Nephron progenitor cell (in vitro differentiated cells): ENCODE measurements at regions not wholly inside any gene's neighbourhood (a gene's known extent, or its start where the extent isn't known, plus 50 kb on each side); places are given as distances from the start of the nearest gene placed in this dataset.
"Not testable (repeated sequence)": the region's sequence is repeated elsewhere in the genome, so short reads cannot be mapped to it uniquely, and the experiment has no call there.

Source experiments
- DNase-seq: peaks from one replicate; pipeline ENCODE4 v3.0.0; 2021
- H3K27ac Mint-ChIP-seq: 2 replicates; pipeline ENCODE4 v1.8.0; 2021; ENCODE audit warnings: mild to moderate bottlenecking, moderate library complexity, mixed read lengths
- H3K27me3 Mint-ChIP-seq: 2 replicates; pipeline ENCODE4 v1.8.0; 2021; ENCODE audit warnings: mild to moderate bottlenecking, low read depth, mixed read lengths; ENCODE audit not compliant: poor library complexity
- H3K36me3 Mint-ChIP-seq: 2 replicates; pipeline ENCODE4 v1.8.0; 2021; ENCODE audit warnings: low read depth, mixed read lengths
- H3K4me1 Mint-ChIP-seq: 2 replicates; pipeline ENCODE4 v1.8.0; 2021; ENCODE audit warnings: mixed read lengths
- H3K4me3 Mint-ChIP-seq: 2 replicates; pipeline ENCODE4 v1.8.0; 2021; ENCODE audit warnings: mild to moderate bottlenecking, moderate library complexity, mixed read lengths
- H3K9me3 Mint-ChIP-seq: 2 replicates; pipeline ENCODE4 v1.8.0; 2021; ENCODE audit warnings: mild to moderate bottlenecking, moderate library complexity, mixed read lengths
- TF ChIP-seq, protein P1 (sequence below): fragments of 200-600 bp; sonication (generic); IDR thresholded peaks from 2 replicates; pipeline ENCODE4 v1.5.0; 2021; ENCODE audit warnings: antibody characterized with exemption

- no peaks in the 10 kb centered on the region for H3K9me3 Mint-ChIP-seq
- no peak overlapping the region for H3K27ac Mint-ChIP-seq
- H3K4me3 Mint-ChIP-seq = no peak overlapping the region
- TF ChIP-seq, protein P1, sequence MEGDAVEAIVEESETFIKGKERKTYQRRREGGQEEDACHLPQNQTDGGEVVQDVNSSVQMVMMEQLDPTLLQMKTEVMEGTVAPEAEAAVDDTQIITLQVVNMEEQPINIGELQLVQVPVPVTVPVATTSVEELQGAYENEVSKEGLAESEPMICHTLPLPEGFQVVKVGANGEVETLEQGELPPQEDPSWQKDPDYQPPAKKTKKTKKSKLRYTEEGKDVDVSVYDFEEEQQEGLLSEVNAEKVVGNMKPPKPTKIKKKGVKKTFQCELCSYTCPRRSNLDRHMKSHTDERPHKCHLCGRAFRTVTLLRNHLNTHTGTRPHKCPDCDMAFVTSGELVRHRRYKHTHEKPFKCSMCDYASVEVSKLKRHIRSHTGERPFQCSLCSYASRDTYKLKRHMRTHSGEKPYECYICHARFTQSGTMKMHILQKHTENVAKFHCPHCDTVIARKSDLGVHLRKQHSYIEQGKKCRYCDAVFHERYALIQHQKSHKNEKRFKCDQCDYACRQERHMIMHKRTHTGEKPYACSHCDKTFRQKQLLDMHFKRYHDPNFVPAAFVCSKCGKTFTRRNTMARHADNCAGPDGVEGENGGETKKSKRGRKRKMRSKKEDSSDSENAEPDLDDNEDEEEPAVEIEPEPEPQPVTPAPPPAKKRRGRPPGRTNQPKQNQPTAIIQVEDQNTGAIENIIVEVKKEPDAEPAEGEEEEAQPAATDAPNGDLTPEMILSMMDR = no peak
- DNase-seq = no peak
- no peaks in the 10 kb centered on the region for H3K36me3 Mint-ChIP-seq
- peaks cover 10% of the 10 kb centered on the region for H3K4me1 Mint-ChIP-seq
- peaks cover 2% of the 10 kb centered on the region for H3K27me3 Mint-ChIP-seq
These were observed 150.0 kb upstream of the KCTD3 start for GRCh38 chr1:215417122-215417521.

DNA sequence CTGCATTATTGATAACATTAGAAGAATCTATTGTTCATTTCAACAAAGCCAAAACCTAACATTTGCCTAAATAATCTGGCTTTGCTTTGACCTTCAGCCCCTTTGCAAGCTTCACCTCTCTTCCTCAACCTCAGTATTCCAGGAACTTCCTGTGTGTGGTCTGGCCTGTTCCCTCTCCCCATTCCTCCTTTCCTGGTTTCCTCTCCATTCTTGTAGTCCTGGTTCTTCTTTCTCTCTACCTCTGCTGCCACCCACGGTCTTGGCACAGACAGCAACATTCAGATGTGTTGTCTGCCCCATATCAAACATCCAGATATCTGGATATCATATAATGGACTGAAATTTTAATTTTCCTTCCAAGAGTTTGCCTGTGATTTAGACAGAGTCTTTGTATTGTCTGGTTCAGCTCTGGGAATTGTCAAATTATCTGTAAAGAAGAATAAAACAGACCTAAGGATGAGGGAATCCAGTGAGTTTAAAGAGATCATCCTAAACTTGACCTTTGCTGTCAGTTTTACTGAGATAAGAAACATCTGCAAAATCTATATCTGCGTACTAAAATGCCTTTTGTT lies 148.1 kb upstream of the KCTD3 start:
- H3K9me3 Mint-ChIP-seq = no peaks in the 10 kb centered on the region
- no peaks in the 10 kb centered on the region for H3K36me3 Mint-ChIP-seq
- TF ChIP-seq, protein P1 = no peak
- no peak overlapping the region for H3K4me3 Mint-ChIP-seq
- H3K27ac Mint-ChIP-seq = no peak overlapping the region
- no peak for DNase-seq
- H3K4me1 Mint-ChIP-seq = peaks cover 20% of the 10 kb centered on the region
- H3K27me3 Mint-ChIP-seq = peaks cover 3% of the 10 kb centered on the region

- no peak for DNase-seq
- Mint-ChIP-seq H3K27me3 (peaks cover 3% of the 10 kb centered on the region), H3K4me3 (no peak overlapping the region), H3K36me3 (no peaks in the 10 kb centered on the region), H3K9me3 (no peaks in the 10 kb centered on the region), H3K4me1 (peaks cover 20% of the 10 kb centered on the region), H3K27ac (no peak overlapping the region)
- TF ChIP-seq, protein P1 = no peak
These were observed 145.4 kb upstream of the KCTD3 start for GRCh38 chr1:215421744-215422143.

DNA sequence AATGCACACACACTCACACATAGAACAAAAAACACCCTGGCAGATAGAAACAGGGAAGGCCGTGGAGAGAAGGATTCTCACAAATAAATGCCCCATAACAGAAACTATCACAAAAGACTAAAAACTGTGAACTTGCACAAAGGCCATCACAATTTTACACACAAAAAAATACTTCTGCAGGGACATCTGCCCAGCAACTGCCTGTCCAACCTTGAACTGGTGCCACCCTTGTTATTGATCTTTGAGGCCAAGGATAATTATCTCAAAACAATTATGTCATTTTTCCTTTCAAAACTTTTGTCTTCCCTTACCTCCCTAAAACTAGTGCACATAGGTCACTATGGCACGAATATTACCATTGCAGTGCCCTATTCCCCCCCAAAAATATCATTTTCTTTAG lies 143.8 kb upstream of the KCTD3 start:
- Mint-ChIP-seq H3K4me3 (no peak overlapping the region), H3K36me3 (no peaks in the 10 kb centered on the region), H3K4me1 (peaks cover 20% of the 10 kb centered on the region), H3K27me3 (peaks cover 3% of the 10 kb centered on the region), H3K27ac (no peak overlapping the region), H3K9me3 (peaks cover 11% of the 10 kb centered on the region)
- TF ChIP-seq, protein P1 = no peak
- no peak for DNase-seq

DNA sequence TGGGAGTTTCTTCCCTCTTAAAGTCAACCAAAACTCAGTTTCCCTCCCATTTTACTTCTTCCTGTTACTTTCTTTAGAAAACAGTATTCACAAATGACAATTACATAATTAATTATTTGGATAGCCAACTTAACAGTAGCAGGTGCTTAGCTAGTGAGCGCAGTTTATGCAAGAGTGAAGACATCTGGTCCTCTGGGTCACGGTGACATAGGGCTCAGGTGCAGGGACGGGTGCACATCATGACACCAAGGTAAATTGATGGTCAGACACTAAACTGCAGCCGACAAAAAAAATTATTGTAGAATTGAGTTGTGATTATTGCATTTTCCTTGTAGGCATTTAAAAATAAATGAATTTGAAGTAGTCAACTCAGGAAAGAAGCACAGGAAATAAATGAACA lies 142.0 kb upstream of the KCTD3 start:
- Mint-ChIP-seq H3K4me3 (no peak overlapping the region), H3K9me3 (peaks cover 17% of the 10 kb centered on the region), H3K27me3 (peaks cover 9% of the 10 kb centered on the region), H3K36me3 (no peaks in the 10 kb centered on the region), H3K27ac (no peak overlapping the region), H3K4me1 (peaks cover 20% of the 10 kb centered on the region)
- DNase-seq = no peak
- TF ChIP-seq, protein P1 = no peak

DNA sequence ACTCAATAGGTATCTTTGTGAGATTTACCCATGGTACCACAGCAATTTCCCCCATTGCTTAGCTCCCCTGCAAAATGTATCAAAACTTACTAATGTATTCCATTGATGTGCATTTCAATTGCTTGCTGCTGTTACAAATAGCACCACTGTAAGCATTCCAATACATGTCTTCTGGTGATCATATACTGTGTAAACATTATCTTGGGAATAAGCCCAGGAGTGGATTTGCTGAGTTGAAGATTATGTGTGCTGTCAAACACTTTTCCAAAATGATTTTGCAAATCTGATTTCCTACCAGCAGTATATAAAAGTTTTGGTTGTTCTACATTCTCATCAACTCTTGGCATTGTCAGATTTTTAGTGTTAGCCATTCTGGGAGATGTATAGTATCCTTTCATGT lies 141.0 kb upstream of the KCTD3 start:
- Mint-ChIP-seq H3K36me3 (no peaks in the 10 kb centered on the region), H3K4me1 (peaks cover 18% of the 10 kb centered on the region), H3K27ac (no peak overlapping the region), H3K9me3 (peaks cover 17% of the 10 kb centered on the region), H3K27me3 (peaks cover 10% of the 10 kb centered on the region), H3K4me3 (no peak overlapping the region)
- TF ChIP-seq, protein P1 = no peak
- DNase-seq = no peak

DNA sequence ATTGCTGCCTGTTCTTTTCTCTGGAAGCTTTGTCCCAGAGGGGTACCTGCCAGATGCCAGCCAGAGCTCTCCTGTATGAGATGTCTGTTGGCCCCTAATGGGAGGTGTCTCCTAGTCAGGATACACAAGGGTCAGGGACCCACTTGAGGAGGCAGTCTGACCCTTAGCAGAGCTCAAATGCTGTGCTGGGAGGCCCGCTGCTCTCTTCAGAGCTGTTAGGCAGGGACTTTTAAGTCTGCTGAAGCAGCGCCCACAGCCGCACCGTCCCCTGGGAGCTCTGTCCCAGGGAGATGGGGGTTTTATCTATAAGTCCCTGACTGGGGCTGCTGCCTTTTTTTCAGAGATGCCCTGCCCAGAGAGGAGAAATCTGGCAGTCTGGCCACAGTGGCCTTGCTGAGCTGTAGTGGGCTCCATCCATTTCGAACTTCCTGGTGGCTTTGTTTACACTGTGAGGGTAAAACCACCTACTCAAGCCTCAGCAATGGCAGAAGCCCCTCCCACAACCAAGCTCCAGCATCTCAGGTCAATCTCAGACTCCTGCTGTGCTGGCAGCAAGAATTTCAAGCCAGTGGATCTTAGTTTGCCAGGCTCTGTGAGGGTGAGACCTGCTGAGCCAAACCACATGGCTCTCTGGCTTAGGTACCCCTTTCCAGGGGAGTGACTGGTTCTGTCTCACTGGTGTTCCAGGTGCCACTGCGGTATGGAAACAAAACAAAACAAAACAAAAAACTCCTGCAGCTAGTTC lies 134.4 kb upstream of the KCTD3 start:
- H3K27ac Mint-ChIP-seq, H3K27me3 Mint-ChIP-seq, DNase-seq, H3K4me3 Mint-ChIP-seq, H3K36me3 Mint-ChIP-seq, H3K4me1 Mint-ChIP-seq: not testable (repeated sequence)
- peaks cover 13% of the 10 kb centered on the region for H3K9me3 Mint-ChIP-seq
